NCI-H1694 treated with DMSO at 0.1 percent for 48 hours (cell line): ENCODE measurements at regions not wholly inside any gene's neighbourhood (a gene's known extent, or its start where the extent isn't known, plus 50 kb on each side); places are given as distances from the start of the nearest gene placed in this dataset.

Experiments
- DNase-seq: peaks from one replicate; lab custom pipeline; 2025; lab: John Stamatoyannopoulos, UW

- no peak for DNase-seq
These were observed 52.5 kb upstream of the TTC29 start for GRCh38 chr4:146998157-146998556.

GRCh38 chr4:147003956-147004809 lies 58.5 kb upstream of the TTC29 start:
- DNase-seq = no peak

- no peak for DNase-seq
These were observed 60.6 kb upstream of the TTC29 start for GRCh38 chr4:147006229-147006628.

GRCh38 chr4:147009875-147010274 lies 64.2 kb upstream of the TTC29 start:
- no peak for DNase-seq

- no peak for DNase-seq
These were observed 65.7 kb upstream of the TTC29 start for GRCh38 chr4:147011411-147011810.

GRCh38 chr4:147012059-147012707 lies 66.5 kb upstream of the TTC29 start:
- no peak for DNase-seq

GRCh38 chr4:147014946-147015345 lies 69.3 kb upstream of the TTC29 start:
- no peak for DNase-seq

- no peak for DNase-seq
These were observed 69.8 kb upstream of the TTC29 start for GRCh38 chr4:147015491-147015890.

- no peak for DNase-seq
These were observed 71.4 kb upstream of the TTC29 start for GRCh38 chr4:147017081-147017480.

GRCh38 chr4:147019091-147019490 lies 73.4 kb upstream of the TTC29 start:
- no peak for DNase-seq

GRCh38 chr4:147020456-147020855 lies 74.8 kb upstream of the TTC29 start:
- no peak for DNase-seq

- DNase-seq = no peak
These were observed 79.4 kb upstream of the TTC29 start for GRCh38 chr4:147025042-147025441.

GRCh38 chr4:147029296-147029695 lies 83.6 kb upstream of the TTC29 start:
- DNase-seq = no peak

GRCh38 chr4:147034372-147034771 lies 88.7 kb upstream of the TTC29 start:
- no peak for DNase-seq

GRCh38 chr4:147037069-147037468 lies 91.4 kb upstream of the TTC29 start:
- DNase-seq = no peak

- no peak for DNase-seq
These were observed 94.4 kb upstream of the TTC29 start for GRCh38 chr4:147039976-147040575.

- DNase-seq = no peak
These were observed 95.2 kb upstream of the TTC29 start for GRCh38 chr4:147040874-147041273.

- DNase-seq = no peak
These were observed 95.7 kb upstream of the TTC29 start for GRCh38 chr4:147041376-147041775.

- no peak for DNase-seq
These were observed 96.4 kb upstream of the TTC29 start for GRCh38 chr4:147042046-147042445.

- no peak for DNase-seq
These were observed 98.6 kb upstream of the TTC29 start for GRCh38 chr4:147044241-147044640.

- no peak for DNase-seq
These were observed 104.3 kb upstream of the TTC29 start for GRCh38 chr4:147049946-147050345.

- no peak for DNase-seq
These were observed 104.7 kb upstream of the TTC29 start for GRCh38 chr4:147050356-147050765.

- DNase-seq = no peak
These were observed 106.7 kb upstream of the TTC29 start for GRCh38 chr4:147052361-147052760.
